Osteoblast (primary cell): ENCODE measurements at regions not wholly inside any gene's neighbourhood (a gene's known extent, or its start where the extent isn't known, plus 50 kb on each side); places are given as distances from the start of the nearest gene placed in this dataset.

Source experiments
- DNase-seq: peaks from one replicate; pipeline ENCODE4 v3.0.0; 2011; ENCODE audit warnings: low spot score, mixed read lengths; ENCODE audit not compliant: insufficient read length; ENCODE audit errors: missing footprints
- H2AFZ ChIP-seq: 2 replicates; pipeline ENCODE4 v1.6.0; 2011; ENCODE audit warnings: mild to moderate bottlenecking, low read length
- H3K27ac ChIP-seq: 2 replicates; pipeline ENCODE4 v1.5.1; 2011; ENCODE audit warnings: mild to moderate bottlenecking, low read depth, low read length, moderate library complexity
- H3K27me3 ChIP-seq: 2 replicates; pipeline ENCODE4 v1.6.0; 2012; ENCODE audit warnings: mild to moderate bottlenecking, control low read depth, inconsistent platforms, low read length, moderate library complexity; ENCODE audit not compliant: insufficient read depth
- H3K36me3 ChIP-seq: 2 replicates; pipeline ENCODE4 v1.5.1; 2011; ENCODE audit warnings: mild to moderate bottlenecking, low read length, control low read depth, moderate library complexity; ENCODE audit not compliant: insufficient read depth
- H3K4me1 ChIP-seq: 2 replicates; pipeline ENCODE4 v1.5.1; 2011; ENCODE audit warnings: mild to moderate bottlenecking, low read length, control low read depth, moderate library complexity; ENCODE audit not compliant: insufficient read depth
- H3K4me2 ChIP-seq: 2 replicates; pipeline ENCODE4 v1.6.0; 2011; ENCODE audit warnings: mild to moderate bottlenecking, low read length; ENCODE audit not compliant: insufficient read depth
- H3K4me3 ChIP-seq: fragments of 200-600 bp; sonication (generic); 3 replicates; pipeline ENCODE4 v1.5.1; 2012; ENCODE audit warnings: mild to moderate bottlenecking, low read length, inconsistent platforms; ENCODE audit not compliant: insufficient read depth
- H3K79me2 ChIP-seq: 2 replicates; pipeline ENCODE4 v1.6.0; 2012; ENCODE audit warnings: mild to moderate bottlenecking, low read length, control low read depth, inconsistent platforms; ENCODE audit not compliant: insufficient read depth
- H3K9me3 ChIP-seq: 2 replicates; pipeline ENCODE4 v1.5.1; 2011; ENCODE audit warnings: low read depth, low read length, control low read depth
- H4K20me1 ChIP-seq: 2 replicates; pipeline ENCODE4 v1.6.0; 2012; ENCODE audit warnings: mild to moderate bottlenecking, low read length, control low read depth; ENCODE audit not compliant: insufficient read depth
- CTCF ChIP-seq: IDR thresholded peaks from 2 replicates; pipeline ENCODE4 v1.5.1; 2011; ENCODE audit warnings: mild to moderate bottlenecking, low read depth, low read length, moderate library complexity; ENCODE audit errors: extremely low read depth

- no peak overlapping the region for H3K4me2 ChIP-seq
- H3K4me3 ChIP-seq, result no peak overlapping the region
- H2AFZ ChIP-seq, result no peak overlapping the region
- H4K20me1 ChIP-seq, result no peaks in the 10 kb centered on the region
- H3K27me3 ChIP-seq, result no peaks in the 10 kb centered on the region
- no peaks in the 10 kb centered on the region for H3K9me3 ChIP-seq
- H3K36me3 ChIP-seq, result no peaks in the 10 kb centered on the region
- H3K4me1 ChIP-seq, result no peaks in the 10 kb centered on the region
- H3K27ac ChIP-seq, result no peak overlapping the region
- TF ChIP-seq CTCF, result no peak
- DNase-seq, result no peak
- H3K79me2 ChIP-seq, result no peaks in the 10 kb centered on the region
Observed at GRCh38 chr13:85638265-85638664, 161.0 kb downstream of the SLITRK6 start.

GRCh38 chr13:85632526-85633195 lies 166.6 kb downstream of the SLITRK6 start:
- Histone ChIP-seq H3K4me1 (no peaks in the 10 kb centered on the region), H3K27ac (no peak overlapping the region), H2AFZ (no peak overlapping the region), H3K27me3 (no peaks in the 10 kb centered on the region), H3K36me3 (no peaks in the 10 kb centered on the region), H3K4me3 (no peak overlapping the region), H3K79me2 (no peaks in the 10 kb centered on the region), H3K9me3 (no peaks in the 10 kb centered on the region), H4K20me1 (no peaks in the 10 kb centered on the region), H3K4me2 (no peak overlapping the region)
- no peak for TF ChIP-seq CTCF
- DNase-seq, result peak; percentile 65

GRCh38 chr13:85631801-85632200 lies 167.4 kb downstream of the SLITRK6 start:
- no peak for TF ChIP-seq CTCF
- no peaks in the 10 kb centered on the region for H3K79me2 ChIP-seq
- H3K4me1 ChIP-seq, result no peaks in the 10 kb centered on the region
- no peak overlapping the region for H3K4me3 ChIP-seq
- no peak overlapping the region for H3K27ac ChIP-seq
- no peak overlapping the region for H3K4me2 ChIP-seq
- no peaks in the 10 kb centered on the region for H3K9me3 ChIP-seq
- H3K27me3 ChIP-seq, result no peaks in the 10 kb centered on the region
- no peak overlapping the region for H2AFZ ChIP-seq
- H4K20me1 ChIP-seq, result no peaks in the 10 kb centered on the region
- peak; percentile 3 for DNase-seq
- H3K36me3 ChIP-seq, result no peaks in the 10 kb centered on the region

GRCh38 chr13:85626603-85627002 lies 172.6 kb downstream of the SLITRK6 start:
- Histone ChIP-seq H3K4me1 (no peaks in the 10 kb centered on the region), H3K4me3 (no peak overlapping the region), H3K27ac (no peak overlapping the region), H3K4me2 (no peak overlapping the region), H3K79me2 (no peaks in the 10 kb centered on the region), H2AFZ (no peak overlapping the region), H3K9me3 (no peaks in the 10 kb centered on the region), H3K36me3 (no peaks in the 10 kb centered on the region), H4K20me1 (no peaks in the 10 kb centered on the region), H3K27me3 (no peaks in the 10 kb centered on the region)
- DNase-seq, result no peak
- no peak for TF ChIP-seq CTCF
